ENCODE measurements at regions not wholly inside any gene's neighbourhood (a gene's known extent, or its start where the extent isn't known, plus 50 kb on each side); places are given as distances from the start of the nearest gene placed in this dataset.
A peak's percentile ranks its signal among the peaks of the same experiment; 100 is the strongest.
"Not testable (repeated sequence)": the region's sequence is repeated elsewhere in the genome, so short reads cannot be mapped to it uniquely, and the experiment has no call there.

DNA sequence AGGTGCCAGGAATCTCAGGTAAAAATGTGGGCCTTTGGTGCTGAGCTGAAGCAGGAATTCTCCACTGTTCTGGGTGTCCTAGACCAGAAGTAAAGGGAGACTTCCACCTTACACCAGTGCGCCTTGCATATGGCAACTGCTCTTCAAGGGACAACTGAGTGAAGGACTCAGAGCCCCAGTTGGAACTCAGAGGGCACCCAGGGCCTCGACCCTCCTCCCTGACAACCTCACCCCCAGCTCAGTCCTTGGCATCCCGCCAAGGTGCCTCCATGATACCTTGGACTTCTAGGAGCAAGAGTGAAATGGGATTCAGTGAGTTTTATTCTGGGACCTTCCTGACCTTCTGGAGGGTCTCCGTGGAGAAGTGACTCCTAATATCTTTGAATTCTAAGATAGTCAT, 140.3 kb downstream of the GPCPD1 start:
- H3K27ac ChIP-seq (ENCODE audit: low read depth): no peak overlapping the region
- DNase-seq (ENCODE audit: extremely low spot score): no peak
- no peaks in the 10 kb centered on the region for H3K4me1 ChIP-seq (ENCODE audit: insufficient read depth)
- H3K36me3 ChIP-seq (ENCODE audit: insufficient read depth): no peaks in the 10 kb centered on the region
- 73% methylated on average over 4 of the region's 4 CpGs for WGBS
- H3K4me3 ChIP-seq (ENCODE audit: low read depth, low read length): no peak overlapping the region

DNA sequence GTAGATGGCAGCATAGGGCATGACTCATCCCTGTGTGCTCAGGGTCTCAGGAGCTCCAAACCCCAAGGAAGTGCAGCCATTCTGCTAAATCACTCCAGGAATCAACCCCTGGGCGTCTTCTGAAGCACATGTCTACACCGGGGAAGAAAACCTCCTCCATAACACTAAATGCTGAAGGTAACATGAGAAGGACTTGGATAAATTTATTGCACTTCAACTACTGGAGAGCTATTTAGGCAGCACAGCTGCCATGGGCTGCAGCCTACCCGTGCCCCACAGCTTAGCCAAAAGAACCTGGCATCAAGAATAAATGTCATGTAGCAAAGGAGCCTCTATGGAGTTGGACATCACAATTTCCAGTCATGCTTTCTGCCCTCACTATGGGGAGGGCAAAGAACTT, 141.7 kb downstream of the GPCPD1 start:
- no peak for DNase-seq (ENCODE audit: extremely low spot score)
- no peak overlapping the region for H3K4me3 ChIP-seq (ENCODE audit: low read depth, low read length)

DNA sequence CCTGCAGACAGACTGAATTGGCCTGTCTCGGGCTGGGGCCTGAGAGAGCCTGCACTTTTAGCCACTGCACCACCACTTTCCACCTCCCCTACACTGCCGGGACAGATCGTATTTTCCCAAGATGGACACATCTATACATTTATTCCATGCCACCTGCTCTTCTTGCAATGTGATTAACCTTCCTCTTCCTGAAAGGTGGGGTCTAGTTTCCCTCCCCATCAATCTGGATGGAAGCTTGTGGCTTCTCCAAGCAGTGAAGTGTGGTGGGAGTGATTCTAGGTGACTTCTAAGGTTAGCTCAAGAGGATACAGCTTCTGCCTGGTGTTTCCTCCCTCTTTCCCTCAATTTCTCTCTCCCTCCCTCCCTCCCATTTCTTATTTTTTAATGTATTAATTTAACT, 143.7 kb downstream of the GPCPD1 start:
- 73% methylated on average over 3 of the region's 3 CpGs for WGBS
- Histone ChIP-seq H3K4me1 (ENCODE audit: insufficient read depth) (no peaks in the 10 kb centered on the region), H3K36me3 (ENCODE audit: insufficient read depth) (no peaks in the 10 kb centered on the region), H3K4me3 (ENCODE audit: low read depth, low read length) (no peak overlapping the region), H3K27ac (ENCODE audit: low read depth) (no peak overlapping the region)
- DNase-seq (ENCODE audit: extremely low spot score): no peak

More for the DNA sequence above, 141.7 kb downstream of the GPCPD1 start:
- 64% methylated on average over 3 of the region's 3 CpGs for WGBS
- H3K27ac ChIP-seq (ENCODE audit: low read depth): no peak overlapping the region
- no peaks in the 10 kb centered on the region for H3K4me1 ChIP-seq (ENCODE audit: insufficient read depth)
- no peaks in the 10 kb centered on the region for H3K36me3 ChIP-seq (ENCODE audit: insufficient read depth)

GRCh38 chr20:5465604-5465927, 145.2 kb downstream of the GPCPD1 start:
- Histone ChIP-seq H3K4me3 (ENCODE audit: low read depth, low read length) (no peak overlapping the region), H3K27ac (ENCODE audit: low read depth) (no peak overlapping the region), H3K4me1 (ENCODE audit: insufficient read depth) (no peaks in the 10 kb centered on the region), H3K36me3 (ENCODE audit: insufficient read depth) (no peaks in the 10 kb centered on the region)
- DNase-seq (ENCODE audit: extremely low spot score): no peak
- WGBS: 85% methylated on average over 5 of the region's 5 CpGs

- no peak overlapping the region for H3K27ac ChIP-seq (ENCODE audit: low read depth)
- DNase-seq (ENCODE audit: extremely low spot score): no peak
- H3K4me1 ChIP-seq (ENCODE audit: insufficient read depth): no peaks in the 10 kb centered on the region
- H3K4me3 ChIP-seq (ENCODE audit: low read depth, low read length): no peak overlapping the region
- H3K36me3 ChIP-seq (ENCODE audit: insufficient read depth): no peaks in the 10 kb centered on the region
- 76% methylated on average over 23 of the region's 23 CpGs for WGBS
Measured at GRCh38 chr20:5464901-5465603, 145.8 kb downstream of the GPCPD1 start.

- no peak for DNase-seq (ENCODE audit: extremely low spot score)
- WGBS: 60% methylated on average over 8 of the region's 8 CpGs
- no peaks in the 10 kb centered on the region for H3K4me1 ChIP-seq (ENCODE audit: insufficient read depth)
- no peak overlapping the region for H3K4me3 ChIP-seq (ENCODE audit: low read depth, low read length)
- no peaks in the 10 kb centered on the region for H3K36me3 ChIP-seq (ENCODE audit: insufficient read depth)
- H3K27ac ChIP-seq (ENCODE audit: low read depth): no peak overlapping the region
Measured at GRCh38 chr20:5463007-5463686, 146.4 kb upstream of the PROKR2 start.

DNA sequence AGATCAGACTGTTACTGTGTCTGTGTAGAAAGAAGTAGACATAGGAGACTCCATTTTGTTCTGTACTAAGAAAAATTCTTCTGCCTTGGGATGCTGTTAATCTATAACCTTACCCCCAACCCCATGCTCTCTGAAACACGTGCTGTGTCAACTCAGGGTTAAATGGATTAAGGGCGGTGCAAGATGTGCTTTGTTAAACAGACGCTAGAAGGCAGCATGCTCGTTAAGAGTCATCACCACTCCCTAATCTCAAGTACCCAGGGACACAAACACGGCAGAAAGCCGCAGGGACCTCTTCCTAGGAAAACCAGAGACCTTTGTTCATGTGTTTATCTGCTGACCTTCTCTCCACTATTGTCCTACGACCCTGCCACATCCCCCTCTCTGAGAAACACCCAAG, 137.0 kb upstream of the PROKR2 start:
- not testable (repeated sequence) for DNase-seq (ENCODE audit: extremely low spot score); H3K27ac ChIP-seq (ENCODE audit: low read depth); H3K36me3 ChIP-seq (ENCODE audit: insufficient read depth); H3K4me3 ChIP-seq (ENCODE audit: low read depth, low read length); H3K4me1 ChIP-seq (ENCODE audit: insufficient read depth)
- WGBS: 45% methylated on average over 7 of the region's 7 CpGs

DNA sequence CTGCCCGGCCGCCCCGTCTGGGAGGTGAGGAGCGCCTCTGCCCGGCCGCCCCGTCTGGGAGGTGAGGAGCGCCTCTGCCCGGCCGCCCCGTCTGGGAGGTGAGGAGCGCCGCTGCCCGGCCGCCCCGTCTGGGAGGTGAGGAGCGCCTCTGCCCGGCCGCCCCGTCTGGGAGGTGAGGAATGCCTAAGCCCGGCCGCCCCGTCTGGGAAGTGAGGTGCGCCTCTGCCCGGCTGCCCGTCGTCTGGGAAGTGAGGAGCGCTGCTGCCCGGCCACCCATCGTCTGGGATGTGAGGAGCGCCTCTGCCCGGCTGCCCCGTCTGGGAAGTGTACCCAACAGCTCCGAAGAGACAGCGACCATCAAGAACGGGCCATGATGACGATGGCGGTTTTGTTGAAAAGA, 136.6 kb upstream of the PROKR2 start:
- 97% methylated on average over 38 of the region's 38 CpGs for WGBS

DNA sequence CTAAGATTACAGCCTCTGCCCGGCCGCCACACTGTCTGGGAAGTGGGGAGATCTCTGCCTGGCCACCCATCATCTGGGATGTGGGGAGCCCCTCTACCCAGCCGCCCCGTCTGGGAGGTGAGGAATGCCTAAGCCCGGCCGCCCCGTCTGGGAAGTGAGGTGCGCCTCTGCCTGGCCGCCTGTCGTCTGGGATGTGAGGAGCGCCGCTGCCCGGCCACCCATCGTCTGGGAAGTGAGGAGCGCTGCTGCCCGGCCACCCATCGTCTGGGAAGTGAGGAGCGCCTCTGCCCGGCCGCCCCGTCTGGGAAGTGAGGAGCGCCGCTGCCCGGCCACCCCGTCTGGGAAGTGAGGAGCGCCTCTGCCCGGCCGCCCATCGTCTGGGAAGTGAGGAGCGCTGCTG, 135.9 kb upstream of the PROKR2 start:
- DNase-seq (ENCODE audit: extremely low spot score); H3K4me3 ChIP-seq (ENCODE audit: low read depth, low read length); H3K27ac ChIP-seq (ENCODE audit: low read depth); H3K36me3 ChIP-seq (ENCODE audit: insufficient read depth); H3K4me1 ChIP-seq (ENCODE audit: insufficient read depth): not testable (repeated sequence)
- 98% methylated on average over 26 of the region's 30 CpGs for WGBS

More for the DNA sequence above, 136.6 kb upstream of the PROKR2 start:
- not testable (repeated sequence) for DNase-seq (ENCODE audit: extremely low spot score); H3K27ac ChIP-seq (ENCODE audit: low read depth); H3K4me1 ChIP-seq (ENCODE audit: insufficient read depth); H3K4me3 ChIP-seq (ENCODE audit: low read depth, low read length); H3K36me3 ChIP-seq (ENCODE audit: insufficient read depth)

DNA sequence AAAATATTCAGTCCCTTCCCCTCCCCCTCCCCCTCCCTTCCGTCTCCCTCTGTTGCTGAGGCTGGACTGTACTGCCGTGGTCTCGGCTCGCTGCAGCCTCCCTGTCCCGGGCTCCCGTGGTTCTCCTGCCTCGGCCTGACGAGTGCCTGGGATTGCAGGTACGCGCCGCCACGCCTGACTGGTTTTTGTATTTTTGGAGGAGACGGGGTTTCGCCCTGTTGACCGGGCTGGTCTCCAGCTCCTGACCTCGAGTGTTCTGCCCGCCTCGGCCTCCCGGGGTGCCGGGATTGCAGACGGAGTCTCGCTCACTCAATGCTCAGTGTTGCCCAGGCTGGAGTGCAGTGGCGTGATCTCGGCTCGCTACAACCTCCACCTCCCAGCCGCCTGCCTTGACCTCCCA, 135.5 kb upstream of the PROKR2 start:
- not testable (repeated sequence) for DNase-seq (ENCODE audit: extremely low spot score); H3K27ac ChIP-seq (ENCODE audit: low read depth); H3K4me1 ChIP-seq (ENCODE audit: insufficient read depth); H3K4me3 ChIP-seq (ENCODE audit: low read depth, low read length); H3K36me3 ChIP-seq (ENCODE audit: insufficient read depth)
- WGBS: 95% methylated on average over 26 of the region's 26 CpGs

- DNase-seq (ENCODE audit: extremely low spot score): no peak
- 89% methylated on average over 2 of the region's 2 CpGs for WGBS
- no peak overlapping the region for H3K4me3 ChIP-seq (ENCODE audit: low read depth, low read length)
- no peaks in the 10 kb centered on the region for H3K4me1 ChIP-seq (ENCODE audit: insufficient read depth)
- H3K36me3 ChIP-seq (ENCODE audit: insufficient read depth): no peaks in the 10 kb centered on the region
- no peak overlapping the region for H3K27ac ChIP-seq (ENCODE audit: low read depth)
Measured at GRCh38 chr20:5451643-5452210, 135.0 kb upstream of the PROKR2 start.

- Histone ChIP-seq H3K4me1 (ENCODE audit: insufficient read depth) (no peaks in the 10 kb centered on the region), H3K36me3 (ENCODE audit: insufficient read depth) (no peaks in the 10 kb centered on the region), H3K27ac (ENCODE audit: low read depth) (no peak overlapping the region), H3K4me3 (ENCODE audit: low read depth, low read length) (no peak overlapping the region)
- WGBS: 16% methylated on average over 10 of the region's 10 CpGs
- peak; percentile 5 for DNase-seq (ENCODE audit: extremely low spot score)
Measured at GRCh38 chr20:5448449-5449118, 131.8 kb upstream of the PROKR2 start.

GRCh38 chr20:5447188-5447587, 130.4 kb upstream of the PROKR2 start:
- Histone ChIP-seq H3K36me3 (ENCODE audit: insufficient read depth) (no peaks in the 10 kb centered on the region), H3K4me1 (ENCODE audit: insufficient read depth) (no peaks in the 10 kb centered on the region), H3K4me3 (ENCODE audit: low read depth, low read length) (no peak overlapping the region), H3K27ac (ENCODE audit: low read depth) (no peak overlapping the region)
- WGBS: 60% methylated on average over 5 of the region's 5 CpGs
- no peak for DNase-seq (ENCODE audit: extremely low spot score)

DNA sequence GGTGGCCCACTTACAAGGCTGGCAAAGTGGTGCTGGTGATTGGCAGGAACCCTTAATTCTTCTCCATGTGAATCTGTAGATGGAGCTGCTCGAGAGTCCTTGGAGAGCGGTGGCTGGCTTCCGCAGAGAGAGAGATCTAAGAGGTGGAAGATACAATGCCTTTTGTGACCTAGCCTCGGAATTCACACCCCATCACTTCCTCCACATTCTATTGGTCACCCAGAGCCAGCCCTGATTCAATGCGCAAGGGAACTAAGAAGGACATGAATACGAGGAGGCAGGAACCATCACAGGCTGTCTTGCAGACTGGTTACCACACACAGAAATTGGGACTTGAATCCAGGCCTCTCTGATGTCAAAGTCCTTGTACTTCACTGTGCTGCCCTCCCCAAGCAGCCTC, 128.9 kb upstream of the PROKR2 start:
- no peak overlapping the region for H3K4me3 ChIP-seq (ENCODE audit: low read depth, low read length)
- H3K27ac ChIP-seq (ENCODE audit: low read depth): no peak overlapping the region
- no peak for DNase-seq (ENCODE audit: extremely low spot score)
- no peaks in the 10 kb centered on the region for H3K36me3 ChIP-seq (ENCODE audit: insufficient read depth)
- 77% methylated on average over 6 of the region's 6 CpGs for WGBS
- H3K4me1 ChIP-seq (ENCODE audit: insufficient read depth): no peaks in the 10 kb centered on the region

Data from urinary bladder (tissue), 3 donors.